ENCODE measurements at regions not wholly inside any gene's neighbourhood (a gene's known extent, or its start where the extent isn't known, plus 50 kb on each side); places are given as distances from the start of the nearest gene placed in this dataset.
"Not testable (repeated sequence)": the region's sequence is repeated elsewhere in the genome, so short reads cannot be mapped to it uniquely, and the experiment has no call there.

DNA sequence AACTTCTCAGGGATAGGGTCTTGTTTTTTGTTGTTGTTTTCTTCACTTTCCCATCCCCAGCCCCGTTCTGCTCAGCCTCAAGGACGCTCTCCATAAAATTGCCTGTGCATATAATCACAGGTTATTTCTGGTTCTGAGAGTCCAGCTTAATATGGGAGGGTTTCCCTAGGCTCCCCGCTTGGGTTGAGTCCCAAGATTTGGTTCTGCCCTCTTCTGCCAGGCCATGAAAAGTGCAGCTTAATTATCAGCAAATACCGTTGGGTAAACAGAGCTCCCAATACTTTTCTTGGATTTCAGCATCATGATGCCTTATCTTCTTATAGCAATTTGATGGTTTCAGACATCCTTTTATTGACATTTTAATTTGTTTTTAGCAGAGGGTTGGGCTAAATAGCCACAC lies 75.6 kb downstream of the GRIN2B start:
- no peak overlapping the region for H3K27ac ChIP-seq
- no peaks in the 10 kb centered on the region for H3K27me3 ChIP-seq
- no peaks in the 10 kb centered on the region for H3K36me3 ChIP-seq
- TF ChIP-seq, protein P1, sequence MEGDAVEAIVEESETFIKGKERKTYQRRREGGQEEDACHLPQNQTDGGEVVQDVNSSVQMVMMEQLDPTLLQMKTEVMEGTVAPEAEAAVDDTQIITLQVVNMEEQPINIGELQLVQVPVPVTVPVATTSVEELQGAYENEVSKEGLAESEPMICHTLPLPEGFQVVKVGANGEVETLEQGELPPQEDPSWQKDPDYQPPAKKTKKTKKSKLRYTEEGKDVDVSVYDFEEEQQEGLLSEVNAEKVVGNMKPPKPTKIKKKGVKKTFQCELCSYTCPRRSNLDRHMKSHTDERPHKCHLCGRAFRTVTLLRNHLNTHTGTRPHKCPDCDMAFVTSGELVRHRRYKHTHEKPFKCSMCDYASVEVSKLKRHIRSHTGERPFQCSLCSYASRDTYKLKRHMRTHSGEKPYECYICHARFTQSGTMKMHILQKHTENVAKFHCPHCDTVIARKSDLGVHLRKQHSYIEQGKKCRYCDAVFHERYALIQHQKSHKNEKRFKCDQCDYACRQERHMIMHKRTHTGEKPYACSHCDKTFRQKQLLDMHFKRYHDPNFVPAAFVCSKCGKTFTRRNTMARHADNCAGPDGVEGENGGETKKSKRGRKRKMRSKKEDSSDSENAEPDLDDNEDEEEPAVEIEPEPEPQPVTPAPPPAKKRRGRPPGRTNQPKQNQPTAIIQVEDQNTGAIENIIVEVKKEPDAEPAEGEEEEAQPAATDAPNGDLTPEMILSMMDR (IDR thresholded peaks at IDR 0.05), result no peak
- TF ChIP-seq EP300 (IDR thresholded peaks at IDR 0.05) (no peak), POLR2AphosphoS5 (IDR thresholded peaks at IDR 0.05) (no peak), POLR2A (IDR thresholded peaks at IDR 0.05) (no peak)
- ATAC-seq, result no peak
- H3K4me3 ChIP-seq, result no peak overlapping the region
- WGBS, 2 donors (ENCODE audit: low coverage in 1 of 2), result 84 to 86% methylated on average over 2 to 4 of the region's 4 CpGs
- H3K4me1 ChIP-seq, result no peaks in the 10 kb centered on the region
- peaks cover 0 to 5% (median 0%) of the 10 kb centered on the region in 3 donors for H3K9me3 ChIP-seq

GRCh38 chr12:13900718-13901117 lies 80.7 kb downstream of the GRIN2B start:
- Histone ChIP-seq H3K9me3 (peaks cover 0 to 5% (median 0%) of the 10 kb centered on the region in 3 donors), H3K4me1 (no peaks in the 10 kb centered on the region), H3K27ac (no peak overlapping the region), H3K27me3 (no peaks in the 10 kb centered on the region), H3K4me3 (no peak overlapping the region), H3K36me3 (no peaks in the 10 kb centered on the region)
- WGBS, 2 donors (ENCODE audit: low coverage in 1 of 2), result 66 to 83% methylated on average over 3 of the region's 3 CpGs
- no peak for ATAC-seq
- no peak for TF ChIP-seq EP300 (IDR thresholded peaks at IDR 0.05)
- TF ChIP-seq POLR2A (IDR thresholded peaks at IDR 0.05), result no peak
- TF ChIP-seq, protein P1 (IDR thresholded peaks at IDR 0.05), result no peak
- TF ChIP-seq POLR2AphosphoS5 (IDR thresholded peaks at IDR 0.05), result no peak

DNA sequence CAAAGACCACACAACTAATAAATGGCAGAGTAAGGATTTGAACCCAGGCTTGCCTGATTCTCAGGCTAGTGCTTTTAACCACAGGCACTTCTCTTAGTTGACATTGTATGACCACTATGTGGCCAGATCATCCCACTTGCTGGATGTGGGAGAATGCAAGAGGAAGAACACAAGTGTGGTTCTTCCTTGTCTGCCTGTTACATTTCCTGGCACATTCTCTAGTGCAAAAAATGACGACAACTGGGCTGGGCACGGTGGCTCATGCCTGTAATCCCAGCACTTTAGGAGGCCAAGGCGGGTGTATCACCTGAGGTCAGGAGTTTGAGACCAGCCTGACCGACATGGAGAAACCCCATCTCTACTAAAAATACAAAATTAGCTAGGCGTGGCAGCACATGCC lies 83.0 kb downstream of the GRIN2B start:
- not testable (repeated sequence) for H3K9me3 ChIP-seq, H3K36me3 ChIP-seq, H3K27me3 ChIP-seq, H3K4me1 ChIP-seq, H3K4me3 ChIP-seq, H3K27ac ChIP-seq, ATAC-seq
- WGBS, 2 donors (ENCODE audit: low coverage in 1 of 2), result 72 to 89% methylated on average over 2 to 4 of the region's 5 CpGs

GRCh38 chr12:13897811-13898210 lies 83.6 kb downstream of the GRIN2B start:
- Histone ChIP-seq H3K27me3 (no peaks in the 10 kb centered on the region), H3K9me3 (no peaks in the 10 kb centered on the region), H3K4me1 (no peaks in the 10 kb centered on the region), H3K27ac (no peak overlapping the region), H3K36me3 (no peaks in the 10 kb centered on the region), H3K4me3 (no peak overlapping the region)
- ATAC-seq, result no peak
- TF ChIP-seq POLR2AphosphoS5 (IDR thresholded peaks at IDR 0.05), result no peak
- TF ChIP-seq, protein P1 (IDR thresholded peaks at IDR 0.05), result no peak
- TF ChIP-seq POLR2A (IDR thresholded peaks at IDR 0.05), result no peak
- TF ChIP-seq EP300 (IDR thresholded peaks at IDR 0.05), result no peak

GRCh38 chr12:13896063-13896626 lies 85.3 kb downstream of the GRIN2B start:
- no peaks in the 10 kb centered on the region for H3K9me3 ChIP-seq
- no peak overlapping the region for H3K27ac ChIP-seq
- no peaks in the 10 kb centered on the region for H3K27me3 ChIP-seq
- TF ChIP-seq POLR2AphosphoS5 (IDR thresholded peaks at IDR 0.05) (no peak), POLR2A (IDR thresholded peaks at IDR 0.05) (no peak), EP300 (IDR thresholded peaks at IDR 0.05) (no peak)
- TF ChIP-seq, protein P1 (IDR thresholded peaks at IDR 0.05), result no peak
- WGBS, 2 donors (ENCODE audit: low coverage in 1 of 2), result 66 to 69% methylated on average over 8 to 9 of the region's 9 CpGs
- no peak for ATAC-seq
- no peaks in the 10 kb centered on the region for H3K4me1 ChIP-seq
- H3K36me3 ChIP-seq, result no peaks in the 10 kb centered on the region
- no peak overlapping the region for H3K4me3 ChIP-seq
